ENCODE measurements at regions not wholly inside any gene's neighbourhood (a gene's known extent, or its start where the extent isn't known, plus 50 kb on each side); places are given as distances from the start of the nearest gene placed in this dataset.

DNA sequence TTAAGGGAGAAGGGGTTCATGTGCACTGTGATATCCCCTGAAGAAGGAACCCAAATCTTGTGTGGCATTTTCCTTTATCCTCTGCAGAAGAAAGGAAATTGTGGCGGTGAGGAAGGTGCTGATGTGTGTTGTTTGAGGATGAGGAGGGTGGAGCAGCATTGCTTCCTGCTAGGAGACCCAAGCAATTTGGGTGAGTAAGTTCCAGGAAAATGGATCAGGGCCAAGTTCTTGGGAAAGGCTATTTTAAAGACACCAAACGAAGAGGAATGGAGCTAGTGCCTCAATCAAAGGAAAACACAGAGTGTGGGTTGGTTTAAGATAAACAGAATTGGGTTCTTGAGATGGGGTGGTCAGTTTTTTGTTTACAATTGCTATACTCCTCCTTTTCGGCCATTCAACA, 86.7 kb upstream of the MARK1 start:
- H3F3A ChIP-seq (replicated peaks; ENCODE audit: insufficient read depth), result no peaks in the 10 kb centered on the region
- no peak overlapping the region for H2AFZ ChIP-seq (ENCODE audit: low read depth)
- H3K27me3 ChIP-seq (ENCODE audit: insufficient read depth), result no peaks in the 10 kb centered on the region
- no peak overlapping the region for H3K9ac ChIP-seq
- no peaks in the 10 kb centered on the region for H3K9me3 ChIP-seq
- no peaks in the 10 kb centered on the region for H3K79me2 ChIP-seq (ENCODE audit: insufficient read depth)
- H4K20me1 ChIP-seq (ENCODE audit: insufficient read depth), result no peaks in the 10 kb centered on the region
- no peak for DNase-seq
- no peak overlapping the region for H3K27ac ChIP-seq (ENCODE audit: low read depth in 2 of 2, low read length in 1 of 2)
- no peaks in the 10 kb centered on the region for H3K9me2 ChIP-seq
- 38% methylated on average over 3 of the region's 3 CpGs for WGBS (ENCODE audit: low lambda C conversion rate)
- CTCF ChIA-PET, result interaction anchor here (1.3 kb wide), 1 partner anchor 13 kb away, joined by 5 read pairs; no protein-coding TSS in a partner anchor
- POLR2A ChIA-PET, result no interaction called here
- no peaks in the 10 kb centered on the region for H3K4me1 ChIP-seq (ENCODE audit: control insufficient read depth in 1 of 2, insufficient read depth in 2 of 2, low read depth in 1 of 2, low read length in 1 of 2)
- TF ChIP-seq, protein P1, sequence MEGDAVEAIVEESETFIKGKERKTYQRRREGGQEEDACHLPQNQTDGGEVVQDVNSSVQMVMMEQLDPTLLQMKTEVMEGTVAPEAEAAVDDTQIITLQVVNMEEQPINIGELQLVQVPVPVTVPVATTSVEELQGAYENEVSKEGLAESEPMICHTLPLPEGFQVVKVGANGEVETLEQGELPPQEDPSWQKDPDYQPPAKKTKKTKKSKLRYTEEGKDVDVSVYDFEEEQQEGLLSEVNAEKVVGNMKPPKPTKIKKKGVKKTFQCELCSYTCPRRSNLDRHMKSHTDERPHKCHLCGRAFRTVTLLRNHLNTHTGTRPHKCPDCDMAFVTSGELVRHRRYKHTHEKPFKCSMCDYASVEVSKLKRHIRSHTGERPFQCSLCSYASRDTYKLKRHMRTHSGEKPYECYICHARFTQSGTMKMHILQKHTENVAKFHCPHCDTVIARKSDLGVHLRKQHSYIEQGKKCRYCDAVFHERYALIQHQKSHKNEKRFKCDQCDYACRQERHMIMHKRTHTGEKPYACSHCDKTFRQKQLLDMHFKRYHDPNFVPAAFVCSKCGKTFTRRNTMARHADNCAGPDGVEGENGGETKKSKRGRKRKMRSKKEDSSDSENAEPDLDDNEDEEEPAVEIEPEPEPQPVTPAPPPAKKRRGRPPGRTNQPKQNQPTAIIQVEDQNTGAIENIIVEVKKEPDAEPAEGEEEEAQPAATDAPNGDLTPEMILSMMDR (IDR thresholded peaks at IDR 0.05), result no peak
- TF ChIP-seq, protein P2, sequence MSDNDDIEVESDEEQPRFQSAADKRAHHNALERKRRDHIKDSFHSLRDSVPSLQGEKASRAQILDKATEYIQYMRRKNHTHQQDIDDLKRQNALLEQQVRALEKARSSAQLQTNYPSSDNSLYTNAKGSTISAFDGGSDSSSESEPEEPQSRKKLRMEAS (IDR thresholded peaks at IDR 0.05; ENCODE audit: low read depth), result no peak
- TF ChIP-seq FOXJ3 (CRISPR knock-in tag; IDR thresholded peaks at IDR 0.05), result no peak
- no peak for TF ChIP-seq JUND (IDR thresholded peaks at IDR 0.05)
- TF ChIP-seq SIN3A (IDR thresholded peaks at IDR 0.05; ENCODE audit: borderline replicate concordance, low read depth, low read length), result no peak
- TF ChIP-seq GATA2 (CRISPR knock-in tag; IDR thresholded peaks at IDR 0.05), result no peak
- no peak for TF ChIP-seq MXI1 (IDR thresholded peaks at IDR 0.05; ENCODE audit: low read depth, low read length)
- TF ChIP-seq RCOR1 (IDR thresholded peaks at IDR 0.05; ENCODE audit: low read length), result no peak
- TF ChIP-seq GABPA (IDR thresholded peaks at IDR 0.05; ENCODE audit: low read depth), result no peak
- TF ChIP-seq EP300 (IDR thresholded peaks at IDR 0.05; ENCODE audit: borderline replicate concordance in 1 of 2, low read depth in 1 of 2, low read length in 1 of 2), result no peak
- TF ChIP-seq, protein P3, sequence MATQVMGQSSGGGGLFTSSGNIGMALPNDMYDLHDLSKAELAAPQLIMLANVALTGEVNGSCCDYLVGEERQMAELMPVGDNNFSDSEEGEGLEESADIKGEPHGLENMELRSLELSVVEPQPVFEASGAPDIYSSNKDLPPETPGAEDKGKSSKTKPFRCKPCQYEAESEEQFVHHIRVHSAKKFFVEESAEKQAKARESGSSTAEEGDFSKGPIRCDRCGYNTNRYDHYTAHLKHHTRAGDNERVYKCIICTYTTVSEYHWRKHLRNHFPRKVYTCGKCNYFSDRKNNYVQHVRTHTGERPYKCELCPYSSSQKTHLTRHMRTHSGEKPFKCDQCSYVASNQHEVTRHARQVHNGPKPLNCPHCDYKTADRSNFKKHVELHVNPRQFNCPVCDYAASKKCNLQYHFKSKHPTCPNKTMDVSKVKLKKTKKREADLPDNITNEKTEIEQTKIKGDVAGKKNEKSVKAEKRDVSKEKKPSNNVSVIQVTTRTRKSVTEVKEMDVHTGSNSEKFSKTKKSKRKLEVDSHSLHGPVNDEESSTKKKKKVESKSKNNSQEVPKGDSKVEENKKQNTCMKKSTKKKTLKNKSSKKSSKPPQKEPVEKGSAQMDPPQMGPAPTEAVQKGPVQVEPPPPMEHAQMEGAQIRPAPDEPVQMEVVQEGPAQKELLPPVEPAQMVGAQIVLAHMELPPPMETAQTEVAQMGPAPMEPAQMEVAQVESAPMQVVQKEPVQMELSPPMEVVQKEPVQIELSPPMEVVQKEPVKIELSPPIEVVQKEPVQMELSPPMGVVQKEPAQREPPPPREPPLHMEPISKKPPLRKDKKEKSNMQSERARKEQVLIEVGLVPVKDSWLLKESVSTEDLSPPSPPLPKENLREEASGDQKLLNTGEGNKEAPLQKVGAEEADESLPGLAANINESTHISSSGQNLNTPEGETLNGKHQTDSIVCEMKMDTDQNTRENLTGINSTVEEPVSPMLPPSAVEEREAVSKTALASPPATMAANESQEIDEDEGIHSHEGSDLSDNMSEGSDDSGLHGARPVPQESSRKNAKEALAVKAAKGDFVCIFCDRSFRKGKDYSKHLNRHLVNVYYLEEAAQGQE (IDR thresholded peaks at IDR 0.05; ENCODE audit: low read depth, low read length), result no peak
- TF ChIP-seq, protein P4, sequence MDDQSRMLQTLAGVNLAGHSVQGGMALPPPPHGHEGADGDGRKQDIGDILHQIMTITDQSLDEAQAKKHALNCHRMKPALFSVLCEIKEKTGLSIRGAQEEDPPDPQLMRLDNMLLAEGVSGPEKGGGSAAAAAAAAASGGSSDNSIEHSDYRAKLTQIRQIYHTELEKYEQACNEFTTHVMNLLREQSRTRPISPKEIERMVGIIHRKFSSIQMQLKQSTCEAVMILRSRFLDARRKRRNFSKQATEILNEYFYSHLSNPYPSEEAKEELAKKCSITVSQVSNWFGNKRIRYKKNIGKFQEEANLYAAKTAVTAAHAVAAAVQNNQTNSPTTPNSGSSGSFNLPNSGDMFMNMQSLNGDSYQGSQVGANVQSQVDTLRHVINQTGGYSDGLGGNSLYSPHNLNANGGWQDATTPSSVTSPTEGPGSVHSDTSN (IDR thresholded peaks at IDR 0.05), result no peak
- TF ChIP-seq, protein P5, sequence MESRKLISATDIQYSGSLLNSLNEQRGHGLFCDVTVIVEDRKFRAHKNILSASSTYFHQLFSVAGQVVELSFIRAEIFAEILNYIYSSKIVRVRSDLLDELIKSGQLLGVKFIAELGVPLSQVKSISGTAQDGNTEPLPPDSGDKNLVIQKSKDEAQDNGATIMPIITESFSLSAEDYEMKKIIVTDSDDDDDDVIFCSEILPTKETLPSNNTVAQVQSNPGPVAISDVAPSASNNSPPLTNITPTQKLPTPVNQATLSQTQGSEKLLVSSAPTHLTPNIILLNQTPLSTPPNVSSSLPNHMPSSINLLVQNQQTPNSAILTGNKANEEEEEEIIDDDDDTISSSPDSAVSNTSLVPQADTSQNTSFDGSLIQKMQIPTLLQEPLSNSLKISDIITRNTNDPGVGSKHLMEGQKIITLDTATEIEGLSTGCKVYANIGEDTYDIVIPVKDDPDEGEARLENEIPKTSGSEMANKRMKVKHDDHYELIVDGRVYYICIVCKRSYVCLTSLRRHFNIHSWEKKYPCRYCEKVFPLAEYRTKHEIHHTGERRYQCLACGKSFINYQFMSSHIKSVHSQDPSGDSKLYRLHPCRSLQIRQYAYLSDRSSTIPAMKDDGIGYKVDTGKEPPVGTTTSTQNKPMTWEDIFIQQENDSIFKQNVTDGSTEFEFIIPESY (IDR thresholded peaks at IDR 0.05; ENCODE audit: borderline replicate concordance, low read depth), result no peak
- no peak for TF ChIP-seq NFIC (IDR thresholded peaks at IDR 0.05; ENCODE audit: borderline replicate concordance)
- no peak for TF ChIP-seq NRF1 (IDR thresholded peaks at IDR 0.05; ENCODE audit: low read depth, low read length)
- H3K4me3 ChIP-seq (ENCODE audit: low read depth in 2 of 2, low read length in 1 of 2), result no peak overlapping the region
- H3K36me3 ChIP-seq (replicated peaks in 1 of 2; ENCODE audit: control insufficient read depth in 1 of 2, insufficient read depth in 2 of 2, low read length in 1 of 2), result no peaks in the 10 kb centered on the region
- no peak overlapping the region for H3K4me2 ChIP-seq
